H9 (cell line): ENCODE measurements at regions not wholly inside any gene's neighbourhood (a gene's known extent, or its start where the extent isn't known, plus 50 kb on each side); places are given as distances from the start of the nearest gene placed in this dataset.

ENCODE experiments used
- DNase-seq: peaks from one replicate; pipeline ENCODE4 v3.0.0-alpha.2; 2017
- H2AFZ ChIP-seq: one replicate; pipeline ENCODE4 v1.6.1; 2013; ENCODE audit warnings: mild to moderate bottlenecking, low read length, control low read depth, moderate library complexity
- H2AK5ac ChIP-seq: 2 replicates; pipeline ENCODE4 v1.6.1; 2013; ENCODE audit warnings: low read length, control low read depth, mixed read lengths; ENCODE audit not compliant: insufficient read length
- H2BK120ac ChIP-seq: one replicate; pipeline ENCODE4 v1.6.1; 2013; ENCODE audit warnings: low read depth, mild to moderate bottlenecking, low read length, control low read depth, inconsistent platforms; ENCODE audit not compliant: poor library complexity, severe bottlenecking
- H2BK12ac ChIP-seq: 2 replicates; pipeline ENCODE4 v1.6.1; 2013; ENCODE audit warnings: low read length, control low read depth, mixed read lengths, low read depth; ENCODE audit not compliant: insufficient read length
- H2BK15ac ChIP-seq: 2 replicates; pipeline ENCODE4 v1.6.1; 2013; ENCODE audit warnings: low read depth, low read length, control low read depth
- H2BK20ac ChIP-seq: one replicate; pipeline ENCODE4 v1.6.1; 2013; ENCODE audit warnings: low read depth, mild to moderate bottlenecking, low read length, control low read depth, inconsistent platforms; ENCODE audit not compliant: poor library complexity, severe bottlenecking
- H2BK5ac ChIP-seq: 2 replicates; pipeline ENCODE4 v1.6.1; 2013; ENCODE audit warnings: low read length, control low read depth, mixed read lengths; ENCODE audit not compliant: insufficient read length
- H3K14ac ChIP-seq: 2 replicates; pipeline ENCODE4 v1.6.1; 2013; ENCODE audit warnings: low read length, control low read depth; ENCODE audit not compliant: insufficient read depth
- H3K18ac ChIP-seq: 2 replicates; pipeline ENCODE4 v1.6.1; 2013; ENCODE audit warnings: low read depth, mild to moderate bottlenecking, mixed read lengths, low read length, control low read depth; ENCODE audit not compliant: insufficient read length
- H3K23ac ChIP-seq: 2 replicates; pipeline ENCODE4 v1.6.1; 2013; ENCODE audit warnings: low read length, control low read depth, mixed read lengths, low read depth; ENCODE audit not compliant: insufficient read length
- H3K23me2 ChIP-seq: 2 replicates; pipeline ENCODE4 v1.6.1; 2013; ENCODE audit warnings: low read depth, mild to moderate bottlenecking, mixed read lengths, low read length, control low read depth; ENCODE audit not compliant: insufficient read length, poor library complexity, severe bottlenecking
- H3K27ac ChIP-seq: 2 replicates; pipeline ENCODE4 v1.5.1; 2013; ENCODE audit warnings: low read length, control low read depth, mixed read lengths, low read depth; ENCODE audit not compliant: insufficient read length
- H3K27me3 ChIP-seq: 2 replicates; pipeline ENCODE4 v1.6.1; 2013; ENCODE audit warnings: low read length, control low read depth, inconsistent platforms; ENCODE audit not compliant: insufficient read depth
- H3K4ac ChIP-seq: 2 replicates; pipeline ENCODE4 v1.6.1; 2013; ENCODE audit warnings: low read depth, mild to moderate bottlenecking, control low read depth, inconsistent platforms, low read length, moderate library complexity
- H3K4me1 ChIP-seq: 2 replicates; pipeline ENCODE4 v1.6.1; 2013; ENCODE audit warnings: low read length, control low read depth, inconsistent platforms; ENCODE audit not compliant: insufficient read depth
- H3K4me2 ChIP-seq: 2 replicates; pipeline ENCODE4 v1.6.1; 2013; ENCODE audit warnings: low read length, control low read depth, mixed read lengths; ENCODE audit not compliant: insufficient read length, insufficient read depth
- H3K56ac ChIP-seq: 2 replicates; pipeline ENCODE4 v1.6.1; 2013; ENCODE audit warnings: low read depth, mild to moderate bottlenecking, mixed read lengths, low read length, control low read depth; ENCODE audit not compliant: insufficient read length
- H3K79me1 ChIP-seq: 2 replicates; pipeline ENCODE4 v1.6.1; 2013; ENCODE audit warnings: low read depth, mild to moderate bottlenecking, moderate library complexity, low read length, control low read depth, inconsistent platforms; ENCODE audit not compliant: insufficient read depth, poor library complexity, severe bottlenecking
- H3K79me2 ChIP-seq: 2 replicates; pipeline ENCODE4 v1.6.1; 2013; ENCODE audit warnings: low read length, control low read depth, inconsistent platforms; ENCODE audit not compliant: insufficient read depth
- H3K9ac ChIP-seq: 2 replicates; pipeline ENCODE4 v1.6.1; 2013; ENCODE audit warnings: low read length, control low read depth, mixed read lengths; ENCODE audit not compliant: insufficient read length; ENCODE audit errors: extremely low read depth
- H3K9me3 ChIP-seq: one replicate; pipeline ENCODE4 v1.6.1; 2013; ENCODE audit warnings: low read depth, low read length, inconsistent platforms; ENCODE audit not compliant: control insufficient read depth
- H3T11ph ChIP-seq: one replicate; pipeline ENCODE4 v1.6.1; 2013; ENCODE audit warnings: mild to moderate bottlenecking, low read length, control low read depth, inconsistent platforms
- H4K20me1 ChIP-seq: one replicate; pipeline ENCODE4 v1.6.1; 2013; ENCODE audit not compliant: control insufficient read depth, insufficient read length, insufficient read depth
- H4K5ac ChIP-seq: 2 replicates; pipeline ENCODE4 v1.6.1; 2013; ENCODE audit warnings: low read depth, mild to moderate bottlenecking, mixed read lengths, low read length, control low read depth; ENCODE audit not compliant: insufficient read length
- H4K8ac ChIP-seq: replicated peaks from 2 replicates; pipeline ENCODE4 v1.6.1; 2013; ENCODE audit warnings: low read length, control low read depth, mixed read lengths, low read depth; ENCODE audit not compliant: insufficient read length
- H4K91ac ChIP-seq: 2 replicates; pipeline ENCODE4 v1.6.1; 2013; ENCODE audit warnings: low read depth, mild to moderate bottlenecking, moderate library complexity, mixed read lengths, low read length, control low read depth; ENCODE audit not compliant: insufficient read length
- H3K27ac Mint-ChIP-seq, 3 experiments: 2 replicates in 2 of 3; 3 replicates in 1 of 3; pipeline ENCODE4 v1.8.0; 2020 to 2021; ENCODE audit warnings: mixed read lengths in 3 of 3, mild to moderate bottlenecking in 1 of 3, moderate library complexity in 1 of 3
- H3K27me3 Mint-ChIP-seq: 2 replicates; pipeline ENCODE4 v1.8.0; 2021; ENCODE audit warnings: low read depth, mild to moderate bottlenecking, moderate library complexity, mixed read lengths
- H3K36me3 Mint-ChIP-seq, 3 experiments: 2 replicates in 2 of 3; 3 replicates in 1 of 3; pipeline ENCODE4 v1.8.0; 2020 to 2021; ENCODE audit warnings: low read depth in 3 of 3, mixed read lengths in 3 of 3; ENCODE audit not compliant: insufficient read depth in 1 of 3
- H3K4me1 Mint-ChIP-seq, 2 experiments: 2 replicates each; pipeline ENCODE4 v1.8.0; 2020; ENCODE audit warnings: mixed read lengths in 2 of 2
- H3K4me3 Mint-ChIP-seq, 2 experiments: 2 replicates in 1 of 2; 3 replicates in 1 of 2; pipeline ENCODE4 v1.8.0; 2020 to 2021; ENCODE audit warnings: mild to moderate bottlenecking in 2 of 2, mixed read lengths in 2 of 2, moderate library complexity in 1 of 2
- H3K9me3 Mint-ChIP-seq, 2 experiments: 2 replicates in 1 of 2; 3 replicates in 1 of 2; pipeline ENCODE4 v1.8.0; 2020; ENCODE audit warnings: mild to moderate bottlenecking in 2 of 2, mixed read lengths in 2 of 2, moderate library complexity in 1 of 2
- WGBS: extraction: QIAGEN DNeasy Blood & Tissue Kit; methylation state at CpG from one replicate; pipeline ENCODE4 v1.1.7; 2013; ENCODE audit warnings: missing lambda C conversion rate, low lambda C conversion rate, mixed read lengths; ENCODE audit not compliant: insufficient read length; ENCODE audit errors: extremely low coverage; 5-methylcytosine and 5-hydroxymethylcytosine counted together
- TF ChIP-seq, protein P1 (sequence below): fragments of 200-600 bp; sonication (generic); conservative IDR thresholded peaks from 3 replicates; pipeline ENCODE4 v1.8.0; 2021; ENCODE audit warnings: antibody characterized with exemption, mild to moderate bottlenecking

DNA sequence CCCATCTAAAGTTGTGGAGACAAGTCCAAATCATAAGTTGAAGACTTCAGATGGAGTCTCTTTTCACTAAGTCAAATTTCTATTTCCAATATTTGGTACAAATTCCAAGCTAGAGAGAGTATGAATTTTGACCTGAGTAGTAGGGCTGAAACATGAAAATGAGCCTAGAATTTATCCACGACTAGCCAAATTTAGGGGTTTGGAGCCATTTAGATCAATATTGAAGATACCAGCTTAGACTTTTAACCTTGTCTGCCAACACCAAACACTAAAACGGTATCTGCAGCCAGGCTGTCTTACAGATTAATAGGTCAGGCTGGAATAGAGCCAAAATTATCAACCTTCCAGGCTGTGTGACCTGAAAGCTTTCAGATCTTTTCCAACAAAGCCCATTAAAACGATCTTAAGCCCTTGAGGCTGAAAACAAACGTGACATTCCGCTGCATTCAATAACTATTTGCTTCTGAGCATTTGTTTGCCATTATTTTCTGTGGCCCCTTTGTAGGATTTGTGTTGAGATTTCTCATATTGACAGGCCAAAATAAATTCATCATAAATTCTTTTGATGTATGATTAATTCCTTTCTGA, 268.7 kb upstream of the DKK2 start:
- Histone ChIP-seq H3K79me1 (no peaks in the 10 kb centered on the region), H3K27me3 (no peaks in the 10 kb centered on the region), H4K20me1 (no peaks in the 10 kb centered on the region), H2BK120ac (no peak overlapping the region), H3K23ac (no peak overlapping the region), H3K56ac (no peak overlapping the region), H3K4me2 (no peak overlapping the region), H4K8ac (no peak overlapping the region), H4K5ac (no peak overlapping the region), H3K14ac (no peak overlapping the region), H2BK15ac (no peak overlapping the region), H3T11ph (no peak overlapping the region), H2AK5ac (no peak overlapping the region), H3K9me3 (no peaks in the 10 kb centered on the region), H2BK12ac (no peak overlapping the region), H3K23me2 (no peaks in the 10 kb centered on the region), H3K4ac (no peak overlapping the region), H3K4me1 (no peaks in the 10 kb centered on the region), H3K79me2 (no peaks in the 10 kb centered on the region), H3K18ac (no peak overlapping the region), H3K9ac (no peak overlapping the region), H2AFZ (no peak overlapping the region), H4K91ac (no peak overlapping the region), H3K27ac (no peak overlapping the region), H2BK5ac (no peak overlapping the region), H2BK20ac (no peak overlapping the region)
- H3K27me3 Mint-ChIP-seq = no peaks in the 10 kb centered on the region
- no peaks in the 10 kb centered on the region for H3K4me1 Mint-ChIP-seq
- no CpG with 5 or more reads among the region's 5 CpGs for WGBS
- DNase-seq = no peak
- TF ChIP-seq, protein P1, sequence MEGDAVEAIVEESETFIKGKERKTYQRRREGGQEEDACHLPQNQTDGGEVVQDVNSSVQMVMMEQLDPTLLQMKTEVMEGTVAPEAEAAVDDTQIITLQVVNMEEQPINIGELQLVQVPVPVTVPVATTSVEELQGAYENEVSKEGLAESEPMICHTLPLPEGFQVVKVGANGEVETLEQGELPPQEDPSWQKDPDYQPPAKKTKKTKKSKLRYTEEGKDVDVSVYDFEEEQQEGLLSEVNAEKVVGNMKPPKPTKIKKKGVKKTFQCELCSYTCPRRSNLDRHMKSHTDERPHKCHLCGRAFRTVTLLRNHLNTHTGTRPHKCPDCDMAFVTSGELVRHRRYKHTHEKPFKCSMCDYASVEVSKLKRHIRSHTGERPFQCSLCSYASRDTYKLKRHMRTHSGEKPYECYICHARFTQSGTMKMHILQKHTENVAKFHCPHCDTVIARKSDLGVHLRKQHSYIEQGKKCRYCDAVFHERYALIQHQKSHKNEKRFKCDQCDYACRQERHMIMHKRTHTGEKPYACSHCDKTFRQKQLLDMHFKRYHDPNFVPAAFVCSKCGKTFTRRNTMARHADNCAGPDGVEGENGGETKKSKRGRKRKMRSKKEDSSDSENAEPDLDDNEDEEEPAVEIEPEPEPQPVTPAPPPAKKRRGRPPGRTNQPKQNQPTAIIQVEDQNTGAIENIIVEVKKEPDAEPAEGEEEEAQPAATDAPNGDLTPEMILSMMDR = no peak
- no peak overlapping the region for H3K27ac Mint-ChIP-seq
- H3K4me3 Mint-ChIP-seq = no peak overlapping the region
- H3K9me3 Mint-ChIP-seq = peaks cover 2 to 3% of the 10 kb centered on the region in 2 experiments; a peak in 2 of 5 replicates
- H3K36me3 Mint-ChIP-seq = no peaks in the 10 kb centered on the region
